ENCODE measurements at regions not wholly inside any gene's neighbourhood (a gene's known extent, or its start where the extent isn't known, plus 50 kb on each side); places are given as distances from the start of the nearest gene placed in this dataset.

DNA sequence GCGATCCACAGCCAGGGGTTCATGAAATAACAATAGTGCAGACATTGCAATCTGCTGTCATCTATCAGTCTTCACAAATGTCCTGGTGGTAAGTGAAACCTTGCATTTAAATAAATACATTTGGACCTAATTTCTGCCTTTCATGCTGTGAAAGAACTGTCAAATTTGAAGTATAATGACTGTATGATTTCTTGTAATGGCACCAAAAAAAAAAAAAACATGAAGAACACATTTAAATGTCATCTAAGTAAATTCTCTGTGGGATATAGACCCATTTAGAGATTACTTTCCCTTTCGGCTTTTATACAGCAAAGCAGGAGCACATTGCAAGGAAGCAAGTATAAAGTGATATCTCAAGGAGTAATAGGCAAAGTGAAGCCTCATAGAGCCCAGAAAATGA is 431.5 kb upstream of the SGCD start:
- no peak for ATAC-seq (ENCODE audit: low read depth)
- ChIA-PET CTCF (no interaction called here), POLR2A (ENCODE audit: unreplicated experiment) (no interaction called here)

More for the DNA sequence above, 431.5 kb upstream of the SGCD start:
- Histone ChIP-seq H3K9me1 (ENCODE audit: insufficient read depth, low read length) (0 out of 2 replicates have a peak, but pooled peaks cover 5% of the 10 kb centered on the region), H3K36me3 (ENCODE audit: control insufficient read depth, insufficient read depth, low read length) (no peaks in the 10 kb centered on the region), H2BK120ac (ENCODE audit: low read depth, low read length) (no peak overlapping the region), H3K79me1 (ENCODE audit: low read depth in 1 of 2, low read length in 2 of 2) (no peaks in the 10 kb centered on the region), H2AK9ac (replicated peaks; ENCODE audit: low read depth, low read length, poor library complexity) (no peak overlapping the region), H2BK15ac (ENCODE audit: low read depth, low read length) (no peak overlapping the region), H3K27ac (ENCODE audit: insufficient read depth, low read length) (no peak overlapping the region), H2BK5ac (ENCODE audit: low read depth, low read length, poor library complexity, severe bottlenecking) (no peak overlapping the region), H4K8ac (ENCODE audit: low read depth in 2 of 2, low read length in 2 of 2) (no peak overlapping the region), H4K20me1 (ENCODE audit: insufficient read depth, low read length) (no peaks in the 10 kb centered on the region), H2AFZ (replicated peaks; ENCODE audit: low read length, poor library complexity) (no peak overlapping the region), H3K9me3 (ENCODE audit: control insufficient read depth, insufficient read depth, low read length) (no peaks in the 10 kb centered on the region), H3K14ac (replicated peaks; ENCODE audit: low read depth, low read length) (no peak overlapping the region), H3K4ac (ENCODE audit: low read depth, low read length) (no peak overlapping the region), H3K9ac (ENCODE audit: low read depth, low read length) (no peak overlapping the region), H2BK20ac (ENCODE audit: low read depth, low read length) (no peak overlapping the region), H4K91ac (ENCODE audit: insufficient read depth, low read depth, low read length) (no peak overlapping the region), H3K27me3 (ENCODE audit: control insufficient read depth, insufficient read depth, low read length) (no peaks in the 10 kb centered on the region), H3K23ac (ENCODE audit: low read depth, low read length) (no peak overlapping the region), H3K4me2 (ENCODE audit: low read depth, low read length) (no peak overlapping the region), H4K5ac (ENCODE audit: low read depth, low read length) (no peak overlapping the region), H3K4me1 (ENCODE audit: control insufficient read depth, insufficient read depth, low read length) (peaks cover 2% of the 10 kb centered on the region; the same call in 1 of the 2 replicates), H3K4me3 (ENCODE audit: insufficient read depth, low read depth, low read length) (no peak overlapping the region), H3K56ac (ENCODE audit: extremely low read depth, insufficient read depth, low read length) (no peak overlapping the region), H2AK5ac (ENCODE audit: low read depth, low read length) (no peak overlapping the region), H3K18ac (ENCODE audit: low read depth, low read length) (no peak overlapping the region)
- DNase-seq: no peak
- TF ChIP-seq RFX5 (IDR thresholded peaks at IDR 0.05; ENCODE audit: low read depth, low read length): no peak
- TF ChIP-seq MXI1 (IDR thresholded peaks at IDR 0.05; ENCODE audit: borderline replicate concordance, low read depth, low read length): no peak
- dilution Hi-C loops (cut with HindIII; ENCODE audit: low sequenced_read_pairs, unreplicated experiment) (no loop called here), intact Hi-C loops (cut with micrococcal nuclease) (loop anchor here (5.0 kb wide), 1 partner anchor 943 kb away; no protein-coding TSS in a partner anchor), in situ Hi-C loops (cut with MboI; ENCODE audit: low sequenced_read_pairs) (no loop called here)
- BruUV-seq (replicated peaks): no TSS peak
- no CpG with 5 or more reads among the region's 2 CpGs for WGBS, 2 experiments (ENCODE audit: extremely low coverage in 2 of 2, insufficient read length in 1 of 2)
